NCI-H128 (cell line): ENCODE measurements at regions not wholly inside any gene's neighbourhood (a gene's known extent, or its start where the extent isn't known, plus 50 kb on each side); places are given as distances from the start of the nearest gene placed in this dataset.
"Not testable (repeated sequence)": the region's sequence is repeated elsewhere in the genome, so short reads cannot be mapped to it uniquely, and the experiment has no call there.

ENCODE experiments used
- DNase-seq: peaks from one replicate; lab custom pipeline; 2025; ENCODE audit not compliant: unreplicated experiment; lab: John Stamatoyannopoulos, UW

GRCh38 chr7:101740981-101741725 is 76.3 kb upstream of the CUX1 start:
- DNase-seq, result no peak

- no peak for DNase-seq
These were observed 74.0 kb upstream of the CUX1 start for GRCh38 chr7:101743241-101743994.

- DNase-seq, result no peak
These were observed 73.4 kb upstream of the CUX1 start for GRCh38 chr7:101743995-101744360.

- DNase-seq, result no peak
These were observed 72.8 kb upstream of the CUX1 start for GRCh38 chr7:101744588-101744987.

- no peak for DNase-seq
These were observed 71.1 kb upstream of the CUX1 start for GRCh38 chr7:101746314-101746713.

- no peak for DNase-seq
These were observed 70.2 kb upstream of the CUX1 start for GRCh38 chr7:101747053-101747878.

- DNase-seq, result no peak
These were observed 69.5 kb upstream of the CUX1 start for GRCh38 chr7:101747879-101748345.

- DNase-seq, result no peak
These were observed 67.5 kb upstream of the CUX1 start for GRCh38 chr7:101749891-101750290.

GRCh38 chr7:101753316-101753715 is 64.1 kb upstream of the CUX1 start:
- DNase-seq, result no peak

GRCh38 chr7:101754424-101755159 is 62.8 kb upstream of the CUX1 start:
- no peak for DNase-seq

GRCh38 chr7:101757879-101758278 is 59.5 kb upstream of the CUX1 start:
- DNase-seq, result no peak

GRCh38 chr7:101758519-101758918 is 58.9 kb upstream of the CUX1 start:
- not testable (repeated sequence) for DNase-seq

GRCh38 chr7:101764221-101764620 is 53.2 kb upstream of the CUX1 start:
- no peak for DNase-seq

GRCh38 chr7:101767544-101767943 is 49.9 kb upstream of the CUX1 start:
- no peak for DNase-seq
